Right lobe of liver (tissue), 6 donors: ENCODE measurements at regions not wholly inside any gene's neighbourhood (a gene's known extent, or its start where the extent isn't known, plus 50 kb on each side); places are given as distances from the start of the nearest gene placed in this dataset.

Source experiments
- ATAC-seq, 4 donors: fragments of 200-7000 bp; cut with Tn5 transposase; one replicate each; pipeline ENCODE4 v1.9.1; 2020; ENCODE audit warnings: mild to moderate bottlenecking in 4 of 4, moderate library complexity in 4 of 4
- DNase-seq, 3 donors: peaks; one replicate each; pipeline ENCODE4 v3.0.0-alpha.2; 2020
- H3K27ac ChIP-seq, 3 donors: fragments of 200-600 bp; one replicate each; pipeline ENCODE4 v1.8.0; 2022
- H3K27me3 ChIP-seq, 2 donors: fragments of 200-600 bp; one replicate each; pipeline ENCODE4 v1.8.0; 2022
- H3K36me3 ChIP-seq, 4 donors: fragments of 200-600 bp; sonication (generic) in 1 of 4; one replicate each; pipeline versions ENCODE4 v1.5.1 to v1.8.0; 2017 to 2022; ENCODE audit warnings: control low read depth in 1 of 4
- H3K4me1 ChIP-seq, 4 donors: fragments of 200-600 bp; sonication (generic) in 1 of 4; one replicate each; pipeline versions ENCODE4 v1.5.1 to v1.8.0; 2017 to 2022; ENCODE audit warnings: control low read depth in 1 of 4
- H3K4me3 ChIP-seq, 3 donors: fragments of 200-600 bp; one replicate each; pipeline ENCODE4 v1.8.0; 2022
- H3K9me3 ChIP-seq, 4 donors: fragments of 200-600 bp; sonication (generic) in 1 of 4; one replicate each; pipeline versions ENCODE4 v1.5.1 to v1.8.0; 2017 to 2022; ENCODE audit warnings: control low read depth in 1 of 4
- POLR2A ChIP-seq: fragments of 450-650 bp; IDR thresholded peaks from one replicate; pipeline ENCODE4 v1.6.1; 2017; ENCODE audit warnings: antibody characterized with exemption, mild to moderate bottlenecking
- WGBS: methylation state at CpG from one replicate; pipeline ENCODE4 v1.1.6; 2018; ENCODE audit warnings: low coverage, low lambda C conversion rate; ENCODE audit not compliant: insufficient coverage; ENCODE audit errors: missing lambda C conversion rate; 5-methylcytosine and 5-hydroxymethylcytosine counted together
- intact Hi-C, 2 donors: fragments of 100-400 bp; cut with DNase I; formaldehyde crosslinking; loops; one replicate each; pipeline versions ENCODE4 v1.11.2 to v1.14.1; 2022
- TF ChIP-seq, protein P1 (sequence below), 4 donors: fragments of 200-600 bp in 3 of 4; fragments of 450-650 bp in 1 of 4; IDR thresholded peaks; one replicate each; pipeline versions ENCODE4 v1.5.1 to v1.8.0; 2016 to 2022; ENCODE audit warnings: antibody characterized with exemption in 4 of 4, mild to moderate bottlenecking in 2 of 4
- donor health status: DM: no; HTN: yes; CAD: no.
- donor health status: DM: no; HTN: no; CAD: no.
- donor health status: DM: no; HTN: no; CAD: no.
- donor health status: DM: no; HTN: yes; CAD: no.
- donor health status: DM: no; HTN: yes; CAD: no.

GRCh38 chr13:47215736-47216135 lies 318.9 kb upstream of the HTR2A start:
- Histone ChIP-seq H3K4me1 (no peaks in the 10 kb centered on the region), H3K9me3 (no peaks in the 10 kb centered on the region), H3K4me3 (no peak overlapping the region), H3K36me3 (no peaks in the 10 kb centered on the region), H3K27me3 (no peaks in the 10 kb centered on the region), H3K27ac (no peak overlapping the region)
- intact Hi-C loops = no loop called here
- WGBS = 80% methylated on average over 1 of the region's 2 CpGs
- no peak for TF ChIP-seq POLR2A
- TF ChIP-seq, protein P1, sequence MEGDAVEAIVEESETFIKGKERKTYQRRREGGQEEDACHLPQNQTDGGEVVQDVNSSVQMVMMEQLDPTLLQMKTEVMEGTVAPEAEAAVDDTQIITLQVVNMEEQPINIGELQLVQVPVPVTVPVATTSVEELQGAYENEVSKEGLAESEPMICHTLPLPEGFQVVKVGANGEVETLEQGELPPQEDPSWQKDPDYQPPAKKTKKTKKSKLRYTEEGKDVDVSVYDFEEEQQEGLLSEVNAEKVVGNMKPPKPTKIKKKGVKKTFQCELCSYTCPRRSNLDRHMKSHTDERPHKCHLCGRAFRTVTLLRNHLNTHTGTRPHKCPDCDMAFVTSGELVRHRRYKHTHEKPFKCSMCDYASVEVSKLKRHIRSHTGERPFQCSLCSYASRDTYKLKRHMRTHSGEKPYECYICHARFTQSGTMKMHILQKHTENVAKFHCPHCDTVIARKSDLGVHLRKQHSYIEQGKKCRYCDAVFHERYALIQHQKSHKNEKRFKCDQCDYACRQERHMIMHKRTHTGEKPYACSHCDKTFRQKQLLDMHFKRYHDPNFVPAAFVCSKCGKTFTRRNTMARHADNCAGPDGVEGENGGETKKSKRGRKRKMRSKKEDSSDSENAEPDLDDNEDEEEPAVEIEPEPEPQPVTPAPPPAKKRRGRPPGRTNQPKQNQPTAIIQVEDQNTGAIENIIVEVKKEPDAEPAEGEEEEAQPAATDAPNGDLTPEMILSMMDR (IDR thresholded peaks at IDR 0.05) = no peak
- DNase-seq (no peak), ATAC-seq (no peak)

DNA sequence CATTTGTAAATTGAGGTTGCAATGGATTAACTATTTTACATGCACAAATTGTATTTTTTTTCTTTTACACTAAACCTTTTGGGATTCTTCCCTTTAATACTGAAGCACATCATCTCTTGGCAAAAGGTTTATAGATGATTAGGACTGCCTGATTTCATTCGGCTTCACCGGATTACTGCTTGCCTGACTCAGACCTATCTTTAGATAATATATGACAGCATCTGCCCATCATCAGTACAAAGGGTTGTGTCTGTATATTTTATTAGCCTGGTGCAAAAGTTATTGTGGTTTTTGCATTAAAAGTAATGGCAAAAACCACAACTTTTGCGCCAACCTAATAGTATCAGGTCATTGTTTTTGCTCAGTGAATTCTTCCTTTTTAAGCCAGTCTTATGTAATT lies 316.2 kb upstream of the HTR2A start:
- DNase-seq = no peak
- intact Hi-C loops = no loop called here
- Histone ChIP-seq H3K4me1 (no peaks in the 10 kb centered on the region), H3K4me3 (no peak overlapping the region), H3K36me3 (no peaks in the 10 kb centered on the region), H3K9me3 (no peaks in the 10 kb centered on the region), H3K27me3 (no peaks in the 10 kb centered on the region), H3K27ac (no peak overlapping the region)
- WGBS = 89% methylated on average over 3 of the region's 3 CpGs
- TF ChIP-seq, protein P1 (IDR thresholded peaks at IDR 0.05) = no peak
- TF ChIP-seq POLR2A = no peak
- no peak for ATAC-seq

DNA sequence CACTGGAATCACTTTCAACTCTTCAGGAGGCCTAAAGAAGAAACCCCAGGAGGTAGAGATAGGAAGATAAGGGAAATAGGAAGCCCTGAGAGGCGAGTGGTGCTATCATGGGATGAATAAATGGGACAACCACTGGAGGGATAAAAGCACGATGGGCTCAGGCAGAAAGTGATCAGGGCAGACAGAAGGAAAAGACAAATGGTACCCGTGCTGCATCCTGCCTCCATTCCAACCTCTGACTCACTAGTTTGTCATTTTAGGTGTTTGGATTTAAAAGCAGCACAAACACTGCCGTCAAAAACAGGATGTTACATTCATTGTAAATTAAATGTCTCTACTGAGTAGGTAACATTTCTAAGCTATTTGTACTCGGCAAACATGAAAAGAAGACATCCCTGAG lies 314.3 kb upstream of the HTR2A start:
- ATAC-seq (no peak), DNase-seq (no peak)
- TF ChIP-seq, protein P1 (IDR thresholded peaks at IDR 0.05) = no peak
- TF ChIP-seq POLR2A = no peak
- H3K36me3 ChIP-seq = no peaks in the 10 kb centered on the region
- no peak overlapping the region for H3K27ac ChIP-seq
- intact Hi-C loops = no loop called here
- H3K27me3 ChIP-seq = no peaks in the 10 kb centered on the region
- 36% methylated on average over 5 of the region's 5 CpGs for WGBS
- no peaks in the 10 kb centered on the region for H3K9me3 ChIP-seq
- no peak overlapping the region for H3K4me3 ChIP-seq
- no peaks in the 10 kb centered on the region for H3K4me1 ChIP-seq

- DNase-seq = no peak
- no peak for ATAC-seq
Measured at GRCh38 chr13:47206111-47206510, 309.3 kb upstream of the HTR2A start.

More at GRCh38 chr13:47206111-47206510, 309.3 kb upstream of the HTR2A start:
- TF ChIP-seq, protein P1 (IDR thresholded peaks at IDR 0.05) = no peak
- TF ChIP-seq POLR2A = no peak
- H3K27ac ChIP-seq = no peak overlapping the region
- 55% methylated on average over 3 of the region's 3 CpGs for WGBS
- intact Hi-C loops = no loop called here
- no peaks in the 10 kb centered on the region for H3K27me3 ChIP-seq
- H3K9me3 ChIP-seq = no peaks in the 10 kb centered on the region
- H3K4me3 ChIP-seq = no peak overlapping the region
- H3K4me1 ChIP-seq = no peaks in the 10 kb centered on the region
- no peaks in the 10 kb centered on the region for H3K36me3 ChIP-seq
